Dedifferentiated amniotic fluid mesenchymal stem cell (primary cell): ENCODE measurements at regions not wholly inside any gene's neighbourhood (a gene's known extent, or its start where the extent isn't known, plus 50 kb on each side); places are given as distances from the start of the nearest gene placed in this dataset.
"Not testable (repeated sequence)": the region's sequence is repeated elsewhere in the genome, so short reads cannot be mapped to it uniquely, and the experiment has no call there.

ENCODE experiments used
- DNase-seq: peaks from one replicate; pipeline ENCODE4 v3.0.0-alpha.2; 2016; ENCODE audit errors: extremely low spot score

- no peak for DNase-seq
Measured at GRCh38 chr7:125257617-125258016, 328.0 kb upstream of the POT1 start.

DNA sequence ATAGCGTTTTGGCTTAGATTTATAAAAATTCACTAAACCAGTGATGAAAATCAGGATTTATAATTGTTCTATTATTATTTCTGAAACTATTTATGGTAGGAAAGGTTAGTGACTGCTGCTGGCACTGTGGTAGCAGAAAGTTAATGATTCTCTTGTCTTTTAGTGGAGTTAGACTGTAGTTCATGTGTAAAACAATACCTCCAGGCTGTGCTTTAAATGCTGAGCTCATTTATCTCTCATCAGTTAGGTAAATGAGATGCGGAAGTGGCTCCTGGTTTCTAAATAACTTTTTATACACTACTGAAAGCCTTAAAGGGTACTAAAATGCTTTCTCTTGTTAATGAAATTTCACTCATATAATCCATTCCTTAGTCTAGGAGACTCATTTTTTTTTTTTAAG lies 326.8 kb upstream of the POT1 start:
- DNase-seq, result no peak

GRCh38 chr7:125255810-125256209 lies 326.2 kb upstream of the POT1 start:
- DNase-seq, result no peak

DNA sequence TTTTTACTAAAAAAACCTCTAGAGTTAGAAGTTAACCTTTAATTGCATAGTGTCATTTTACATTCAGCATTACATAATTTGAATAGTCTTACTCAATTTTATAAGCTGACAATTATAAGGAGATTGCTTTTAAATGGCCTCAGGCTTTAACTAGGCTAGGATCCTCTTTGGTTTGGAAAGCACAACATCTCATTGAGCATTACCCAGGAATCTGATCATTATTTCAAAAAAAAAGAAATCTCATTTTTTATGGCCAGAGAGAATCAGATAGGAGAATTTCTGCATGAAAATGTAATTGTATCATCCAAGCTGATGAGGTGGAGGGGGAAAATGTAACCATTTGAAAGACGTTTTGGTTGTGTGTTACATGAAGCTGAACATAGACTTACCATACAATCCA lies 324.9 kb upstream of the POT1 start:
- no peak for DNase-seq

GRCh38 chr7:125253452-125254190 lies 324.0 kb upstream of the POT1 start:
- no peak for DNase-seq

- DNase-seq, result no peak
Measured at GRCh38 chr7:125247514-125248098, 318.0 kb upstream of the POT1 start.

GRCh38 chr7:125246706-125247105 lies 317.1 kb upstream of the POT1 start:
- no peak for DNase-seq

- DNase-seq, result no peak
Measured at GRCh38 chr7:125241548-125241947, 311.9 kb upstream of the POT1 start.

DNA sequence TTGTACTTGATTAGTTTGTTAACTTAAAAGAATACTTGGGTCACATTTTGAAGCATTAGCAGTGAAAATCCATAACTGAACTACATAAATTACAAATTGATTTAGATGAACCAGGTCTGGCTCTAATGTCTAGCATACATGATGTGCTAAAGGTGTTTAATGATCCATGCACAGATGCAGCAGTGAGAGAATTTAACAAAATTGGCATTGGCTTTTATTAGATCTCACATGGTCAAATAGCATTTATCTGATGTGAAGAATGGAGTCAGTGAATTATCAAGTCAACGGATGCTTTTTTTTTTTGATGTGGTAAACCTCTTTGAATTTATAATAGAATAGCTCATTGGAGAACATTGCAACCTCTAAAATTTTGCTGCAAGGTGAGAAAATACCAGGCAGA lies 293.0 kb upstream of the POT1 start:
- no peak for DNase-seq

GRCh38 chr7:125218076-125218475 lies 288.5 kb upstream of the POT1 start:
- no peak for DNase-seq

GRCh38 chr7:125201002-125201401 lies 271.4 kb upstream of the POT1 start:
- DNase-seq, result no peak

DNA sequence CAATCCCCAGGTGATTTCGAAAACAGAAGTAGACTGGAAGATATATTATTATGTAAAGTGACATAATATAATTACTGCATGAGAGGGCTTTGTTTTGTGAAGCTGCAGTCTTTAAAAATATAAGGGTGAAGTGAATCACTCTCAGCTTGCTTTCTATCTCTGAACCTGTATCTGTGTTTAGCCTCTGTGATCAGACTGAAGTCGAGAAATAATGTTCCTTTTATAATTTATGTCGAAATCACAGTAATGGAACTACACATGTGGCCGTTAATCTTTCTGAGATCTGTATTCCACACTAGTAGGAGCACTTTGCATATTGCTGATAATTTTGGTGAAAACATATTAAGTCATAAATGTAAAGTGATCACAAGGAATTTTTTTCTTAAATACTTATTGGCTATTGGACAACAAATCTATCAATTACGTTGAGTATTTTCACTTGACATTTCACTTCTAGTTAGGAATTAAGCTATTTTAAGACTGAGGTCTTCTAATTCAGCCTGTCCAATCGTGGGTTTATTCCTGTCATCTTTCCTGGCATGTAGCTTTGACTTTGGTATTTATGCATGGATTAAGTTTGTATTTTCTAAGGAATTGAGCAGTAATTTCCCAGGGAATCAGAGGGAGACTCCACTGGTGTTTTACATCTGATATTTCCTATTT lies 268.2 kb upstream of the POT1 start:
- no peak for DNase-seq

DNA sequence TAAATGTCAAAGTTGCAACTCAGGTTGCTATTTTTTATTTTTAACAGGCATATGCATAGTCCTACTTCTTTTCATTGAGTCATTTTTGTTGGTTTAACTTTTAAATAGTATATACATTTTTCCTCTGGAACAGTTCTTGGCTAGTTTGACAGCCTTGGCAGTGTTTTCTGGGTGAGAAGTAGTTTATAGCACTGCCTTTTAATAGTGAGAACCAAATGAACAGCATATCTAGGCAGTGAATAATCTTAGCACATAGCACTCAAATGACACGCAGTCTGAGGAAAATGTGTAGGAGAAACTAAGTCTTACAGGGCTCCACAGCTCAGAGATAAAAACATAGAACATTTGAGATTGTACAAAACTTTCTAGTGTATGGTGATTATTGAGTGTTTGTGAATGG lies 265.5 kb upstream of the POT1 start:
- no peak for DNase-seq

DNA sequence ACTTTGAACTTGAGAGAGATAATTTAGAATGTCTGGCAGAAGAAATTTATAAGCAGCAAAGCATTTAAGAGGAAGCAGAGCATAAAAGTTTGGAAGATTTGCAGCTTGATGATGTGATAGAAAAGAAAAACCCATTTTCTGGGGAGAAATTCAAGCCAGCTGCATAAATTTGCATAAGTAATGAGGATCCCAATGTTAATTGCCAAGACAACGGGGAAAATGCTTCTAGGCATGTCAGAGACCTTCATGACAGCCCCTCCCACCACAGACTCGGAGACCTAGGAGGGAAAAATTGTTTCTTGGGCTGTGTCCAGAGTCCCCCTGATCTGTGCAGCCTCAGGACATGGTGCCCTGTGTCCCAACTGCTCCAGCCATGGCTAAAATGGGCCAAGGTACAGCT lies 263.6 kb upstream of the POT1 start:
- no peak for DNase-seq

DNA sequence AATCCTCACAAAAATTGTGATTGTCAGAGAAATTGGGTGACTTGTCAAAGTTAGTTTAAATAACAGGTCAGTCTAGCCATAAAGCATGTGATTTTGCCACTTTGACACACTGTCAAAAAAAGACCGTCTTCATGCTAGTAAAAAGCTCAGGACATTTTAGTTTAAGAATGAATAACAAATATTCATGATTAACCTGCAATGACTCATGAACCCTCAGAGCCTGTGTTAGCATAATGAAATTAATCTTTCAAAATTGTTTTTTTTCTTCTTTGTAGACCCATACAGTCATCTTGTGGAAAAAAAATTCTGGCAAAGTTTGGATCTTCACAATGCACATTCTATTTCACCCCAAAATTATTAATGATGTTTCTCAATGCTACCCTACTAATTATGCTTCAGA lies 255.2 kb upstream of the POT1 start:
- no peak for DNase-seq

GRCh38 chr7:125181569-125182267 lies 252.1 kb upstream of the POT1 start:
- not testable (repeated sequence) for DNase-seq

- DNase-seq, result no peak
Measured at GRCh38 chr7:125173571-125173970, 243.9 kb upstream of the POT1 start.

DNA sequence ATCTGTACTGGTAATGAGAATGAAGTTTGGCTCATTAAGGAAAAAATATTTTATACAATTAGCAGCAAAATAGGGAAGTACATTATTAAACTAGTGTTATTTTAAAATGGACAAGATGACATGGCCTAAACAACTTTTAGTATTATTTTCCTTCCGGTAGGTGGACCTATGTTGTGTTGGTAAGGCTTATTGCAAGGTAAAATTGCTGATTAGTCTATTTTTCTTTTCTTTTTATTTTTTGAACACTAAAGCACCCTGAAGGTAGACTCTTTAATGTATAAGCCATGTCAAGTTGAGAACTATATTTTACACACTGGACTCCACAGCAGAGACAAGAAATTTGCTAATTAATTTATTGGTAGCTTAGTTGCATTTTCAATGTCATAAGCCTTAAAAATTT lies 239.5 kb upstream of the POT1 start:
- DNase-seq, result no peak

DNA sequence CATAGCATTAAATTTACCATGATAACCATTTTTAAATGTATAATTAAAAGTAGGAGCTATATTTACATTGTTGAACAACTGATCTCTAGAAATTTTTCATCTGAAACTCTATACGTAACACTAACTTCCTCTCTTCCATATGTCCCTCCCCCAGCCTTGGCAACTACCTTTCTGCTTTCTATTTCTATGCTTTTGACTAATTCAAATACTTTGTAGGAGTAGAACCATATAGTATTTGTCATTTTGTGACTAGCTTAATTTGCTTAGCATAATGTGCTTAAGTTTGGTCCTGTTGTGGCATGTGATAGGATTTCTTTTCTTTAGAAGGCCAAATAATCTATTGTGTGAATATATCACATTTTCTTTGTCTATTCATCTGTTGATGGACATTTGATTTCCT lies 225.3 kb upstream of the POT1 start:
- DNase-seq, result no peak

- DNase-seq, result no peak
Measured at GRCh38 chr7:125149151-125149550, 219.5 kb upstream of the POT1 start.

DNA sequence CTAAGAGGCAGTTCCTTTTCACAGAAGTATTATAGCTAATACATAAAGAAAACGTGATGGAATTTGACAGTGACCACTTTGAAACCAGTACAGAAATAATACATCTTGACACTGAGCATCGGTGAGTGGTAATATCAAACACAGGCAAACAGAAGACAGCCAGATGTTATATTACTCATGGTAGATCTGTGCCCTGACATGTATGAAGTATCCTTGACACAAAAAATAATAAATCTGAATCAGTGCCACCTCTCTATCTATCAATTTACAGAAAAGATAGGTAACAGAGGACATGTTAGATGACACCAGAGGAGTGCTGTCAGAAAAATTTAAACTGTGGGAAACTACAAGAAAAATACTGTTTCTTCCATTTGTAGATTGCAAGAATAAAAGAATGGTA lies 217.4 kb upstream of the POT1 start:
- no peak for DNase-seq

- no peak for DNase-seq
Measured at GRCh38 chr7:125136755-125137532, 207.3 kb upstream of the POT1 start.
